ENCODE measurements at regions not wholly inside any gene's neighbourhood (a gene's known extent, or its start where the extent isn't known, plus 50 kb on each side); places are given as distances from the start of the nearest gene placed in this dataset.

DNA sequence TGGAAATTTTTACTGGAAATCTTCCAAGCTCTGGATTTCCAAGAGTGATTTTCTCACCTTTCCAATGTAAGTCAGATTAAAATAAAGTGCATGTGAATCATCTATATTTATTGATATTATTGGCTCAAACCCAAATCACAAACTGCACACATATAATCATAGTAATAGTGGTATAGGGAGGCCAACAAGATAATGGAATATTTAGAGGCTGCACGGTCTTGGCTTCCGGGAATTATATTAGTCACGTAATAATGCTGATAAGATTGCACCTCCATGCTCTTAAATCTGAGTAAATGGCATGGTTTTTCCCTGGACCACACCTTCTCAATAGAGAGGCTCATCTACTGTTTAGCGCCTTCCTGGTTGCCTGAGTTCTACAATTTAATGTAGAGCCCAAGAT is 567.1 kb upstream of the NR2F2 start:
- TF ChIP-seq, protein P1, sequence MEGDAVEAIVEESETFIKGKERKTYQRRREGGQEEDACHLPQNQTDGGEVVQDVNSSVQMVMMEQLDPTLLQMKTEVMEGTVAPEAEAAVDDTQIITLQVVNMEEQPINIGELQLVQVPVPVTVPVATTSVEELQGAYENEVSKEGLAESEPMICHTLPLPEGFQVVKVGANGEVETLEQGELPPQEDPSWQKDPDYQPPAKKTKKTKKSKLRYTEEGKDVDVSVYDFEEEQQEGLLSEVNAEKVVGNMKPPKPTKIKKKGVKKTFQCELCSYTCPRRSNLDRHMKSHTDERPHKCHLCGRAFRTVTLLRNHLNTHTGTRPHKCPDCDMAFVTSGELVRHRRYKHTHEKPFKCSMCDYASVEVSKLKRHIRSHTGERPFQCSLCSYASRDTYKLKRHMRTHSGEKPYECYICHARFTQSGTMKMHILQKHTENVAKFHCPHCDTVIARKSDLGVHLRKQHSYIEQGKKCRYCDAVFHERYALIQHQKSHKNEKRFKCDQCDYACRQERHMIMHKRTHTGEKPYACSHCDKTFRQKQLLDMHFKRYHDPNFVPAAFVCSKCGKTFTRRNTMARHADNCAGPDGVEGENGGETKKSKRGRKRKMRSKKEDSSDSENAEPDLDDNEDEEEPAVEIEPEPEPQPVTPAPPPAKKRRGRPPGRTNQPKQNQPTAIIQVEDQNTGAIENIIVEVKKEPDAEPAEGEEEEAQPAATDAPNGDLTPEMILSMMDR (conservative IDR thresholded peaks at IDR 0.05; ENCODE audit: low read length) = no peak
- no peak for TF ChIP-seq EZH2phosphoT487 (IDR thresholded peaks at IDR 0.05; ENCODE audit: borderline replicate concordance)
